Suprapubic skin (tissue), 3 donors: ENCODE measurements at regions not wholly inside any gene's neighbourhood (a gene's known extent, or its start where the extent isn't known, plus 50 kb on each side); places are given as distances from the start of the nearest gene placed in this dataset.

Experiments used
- CTCF ChIP-seq, 2 donors: fragments of 200-600 bp in 1 of 2; fragments of 450-650 bp in 1 of 2; sonication (generic) in 1 of 2; IDR thresholded peaks; one replicate each; pipeline ENCODE4 v1.5.1; 2016 to 2019; ENCODE audit warnings: antibody characterized with exemption in 2 of 2, mild to moderate bottlenecking in 1 of 2, moderate library complexity in 1 of 2
- EP300 ChIP-seq: sonication (generic); formaldehyde crosslinking; IDR thresholded peaks from one replicate; pipeline ENCODE4 v1.6.1; 2017; ENCODE audit warnings: antibody characterized with exemption
- POLR2A ChIP-seq, 2 donors: fragments of 450-650 bp; IDR thresholded peaks; one replicate each; pipeline ENCODE4 v1.6.1; 2017; ENCODE audit warnings: antibody characterized with exemption in 2 of 2, mild to moderate bottlenecking in 2 of 2, moderate library complexity in 2 of 2

GRCh38 chr4:112775801-112776200 is 138.9 kb downstream of the LARP7 start:
- TF ChIP-seq EP300 (no peak), CTCF (IDR thresholded peaks at IDR 0.05) (no peak), POLR2A (IDR thresholded peaks at IDR 0.05) (no peak)
